ENCODE measurements at regions not wholly inside any gene's neighbourhood (a gene's known extent, or its start where the extent isn't known, plus 50 kb on each side); places are given as distances from the start of the nearest gene placed in this dataset.
"Not testable (repeated sequence)": the region's sequence is repeated elsewhere in the genome, so short reads cannot be mapped to it uniquely, and the experiment has no call there.

GRCh38 chr4:186871856-186872255 is 148.2 kb upstream of the FAT1 start:
- H3K27me3 ChIP-seq, result no peaks in the 10 kb centered on the region
- H3K36me3 ChIP-seq, result no peaks in the 10 kb centered on the region
- no peaks in the 10 kb centered on the region for H3K4me1 ChIP-seq
- DNase-seq (no peak), ATAC-seq (no peak)
- H3K9me3 ChIP-seq, result peaks cover 0 to 6% (median 0%) of the 10 kb centered on the region in 4 donors
- intact Hi-C loops (cut with DNase I), result no loop called here
- 80% methylated on average over 1 of the region's 3 CpGs for WGBS (ENCODE audit: insufficient coverage, low coverage, low lambda C conversion rate, missing lambda C conversion rate)
- H3K27ac ChIP-seq, result no peak overlapping the region
- H3K4me3 ChIP-seq, result no peak overlapping the region
- TF ChIP-seq POLR2A (IDR thresholded peaks at IDR 0.05), result no peak
- no peak for TF ChIP-seq CTCF (IDR thresholded peaks at IDR 0.05)

- DNase-seq; H3K27me3 ChIP-seq; intact Hi-C loops (cut with DNase I); H3K4me3 ChIP-seq; H3K9me3 ChIP-seq; H3K4me1 ChIP-seq; H3K36me3 ChIP-seq; ATAC-seq; H3K27ac ChIP-seq: not testable (repeated sequence)
- WGBS (ENCODE audit: insufficient coverage, low coverage, low lambda C conversion rate, missing lambda C conversion rate), result 56% methylated on average over 1 of the region's 1 CpG
These were observed 149.4 kb upstream of the FAT1 start for GRCh38 chr4:186873095-186873494.

- Histone ChIP-seq H3K36me3 (no peaks in the 10 kb centered on the region), H3K4me3 (no peak overlapping the region), H3K4me1 (no peaks in the 10 kb centered on the region), H3K9me3 (peaks cover 0 to 6% (median 0%) of the 10 kb centered on the region in 4 donors), H3K27ac (no peak overlapping the region), H3K27me3 (no peaks in the 10 kb centered on the region)
- WGBS (ENCODE audit: insufficient coverage, low coverage, low lambda C conversion rate, missing lambda C conversion rate), result 73% methylated on average over 1 of the region's 1 CpG
- no peak for ATAC-seq
- TF ChIP-seq POLR2A (IDR thresholded peaks at IDR 0.05), result no peak
- TF ChIP-seq CTCF (IDR thresholded peaks at IDR 0.05), result no peak
- DNase-seq, result no peak
- intact Hi-C loops (cut with DNase I), result no loop called here
These were observed 151.8 kb upstream of the FAT1 start for GRCh38 chr4:186875476-186875875.

GRCh38 chr4:186876961-186877626 is 153.4 kb upstream of the FAT1 start:
- no peaks in the 10 kb centered on the region for H3K4me1 ChIP-seq
- no peaks in the 10 kb centered on the region for H3K27me3 ChIP-seq
- H3K27ac ChIP-seq, result no peak overlapping the region
- DNase-seq (no peak), ATAC-seq (peak in 1 of 4 donors; percentile 18)
- 56% methylated on average over 6 of the region's 6 CpGs for WGBS (ENCODE audit: insufficient coverage, low coverage, low lambda C conversion rate, missing lambda C conversion rate)
- TF ChIP-seq CTCF (IDR thresholded peaks at IDR 0.05) (no peak), POLR2A (IDR thresholded peaks at IDR 0.05) (no peak)
- no peak overlapping the region for H3K4me3 ChIP-seq
- intact Hi-C loops (cut with DNase I), result no loop called here
- peaks cover 0 to 6% (median 0%) of the 10 kb centered on the region in 4 donors for H3K9me3 ChIP-seq
- no peaks in the 10 kb centered on the region for H3K36me3 ChIP-seq

- no peak overlapping the region for H3K27ac ChIP-seq
- H3K4me3 ChIP-seq, result no peak overlapping the region
- no peak for DNase-seq
- no peaks in the 10 kb centered on the region for H3K27me3 ChIP-seq
- no peaks in the 10 kb centered on the region for H3K9me3 ChIP-seq
- H3K4me1 ChIP-seq, result no peaks in the 10 kb centered on the region
- no peak for ATAC-seq
- no peak for TF ChIP-seq POLR2A (IDR thresholded peaks at IDR 0.05)
- TF ChIP-seq CTCF (IDR thresholded peaks at IDR 0.05), result no peak
- WGBS (ENCODE audit: insufficient coverage, low coverage, low lambda C conversion rate, missing lambda C conversion rate), result 91% methylated on average over 2 of the region's 2 CpGs
- intact Hi-C loops (cut with DNase I), result no loop called here
- H3K36me3 ChIP-seq, result no peaks in the 10 kb centered on the region
These were observed 154.6 kb upstream of the FAT1 start for GRCh38 chr4:186878203-186878776.
